Ectodermal cell (in vitro differentiated cells): ENCODE measurements at regions not wholly inside any gene's neighbourhood (a gene's known extent, or its start where the extent isn't known, plus 50 kb on each side); places are given as distances from the start of the nearest gene placed in this dataset.

Source experiments
- H3K27ac ChIP-seq: 2 replicates; pipeline ENCODE4 v1.7.0; 2013; ENCODE audit warnings: mild to moderate bottlenecking, low read depth, low read length; ENCODE audit not compliant: insufficient read depth, poor library complexity, severe bottlenecking
- H3K27me3 ChIP-seq: 2 replicates; pipeline ENCODE4 v1.7.0; 2013; ENCODE audit warnings: mild to moderate bottlenecking, low read length; ENCODE audit not compliant: insufficient read depth, control insufficient read depth, poor library complexity, severe bottlenecking
- H3K36me3 ChIP-seq: one replicate; pipeline ENCODE4 v1.7.0; 2013; ENCODE audit warnings: low read length; ENCODE audit not compliant: control insufficient read depth, insufficient read depth
- H3K4me1 ChIP-seq: one replicate; pipeline ENCODE4 v1.7.0; 2013; ENCODE audit warnings: low read length; ENCODE audit not compliant: control insufficient read depth, insufficient read depth
- H3K4me3 ChIP-seq: 2 replicates; pipeline ENCODE4 v1.7.0; 2013; ENCODE audit warnings: low read depth, low read length, control low read depth; ENCODE audit not compliant: insufficient read depth
- H3K9me3 ChIP-seq: 2 replicates; pipeline ENCODE4 v1.7.0; 2013; ENCODE audit warnings: mild to moderate bottlenecking, low read length, moderate library complexity; ENCODE audit not compliant: control insufficient read depth
- WGBS, 2 experiments: methylation state at CpG; one replicate each; pipeline ENCODE4 v1.1.7; 2013; ENCODE audit warnings: missing lambda C conversion rate in 2 of 2; 5-methylcytosine and 5-hydroxymethylcytosine counted together

GRCh38 chr4:154107337-154107736 lies 318.5 kb upstream of the SFRP2 start:
- no peaks in the 10 kb centered on the region for H3K36me3 ChIP-seq
- H3K4me3 ChIP-seq: no peak overlapping the region
- WGBS, 2 experiments: 100% methylated on average over 1 of the region's 2 CpGs; no CpG with 5 or more reads in 1 of the 2 experiments
- H3K27me3 ChIP-seq: no peaks in the 10 kb centered on the region
- H3K4me1 ChIP-seq: no peaks in the 10 kb centered on the region
- no peak overlapping the region for H3K27ac ChIP-seq
- no peaks in the 10 kb centered on the region for H3K9me3 ChIP-seq

GRCh38 chr4:154088741-154089140 lies 299.9 kb upstream of the SFRP2 start:
- Histone ChIP-seq H3K27ac (no peak overlapping the region), H3K9me3 (no peaks in the 10 kb centered on the region), H3K27me3 (no peaks in the 10 kb centered on the region), H3K4me3 (no peak overlapping the region), H3K4me1 (no peaks in the 10 kb centered on the region), H3K36me3 (no peaks in the 10 kb centered on the region)
- WGBS, 2 experiments: 78 to 84% methylated on average over 2 of the region's 2 CpGs

- H3K4me3 ChIP-seq: no peak overlapping the region
- H3K9me3 ChIP-seq: no peaks in the 10 kb centered on the region
- H3K27ac ChIP-seq: no peak overlapping the region
- no peaks in the 10 kb centered on the region for H3K4me1 ChIP-seq
- H3K36me3 ChIP-seq: no peaks in the 10 kb centered on the region
- H3K27me3 ChIP-seq: no peaks in the 10 kb centered on the region
- 49 to 69% methylated on average over 3 of the region's 3 CpGs for WGBS, 2 experiments
Observed at GRCh38 chr4:154086247-154086646, 297.4 kb upstream of the SFRP2 start.

- WGBS, 2 experiments: 88 to 100% methylated on average over 1 of the region's 1 CpG
- Histone ChIP-seq H3K4me3 (no peak overlapping the region), H3K27ac (no peak overlapping the region), H3K4me1 (no peaks in the 10 kb centered on the region), H3K36me3 (no peaks in the 10 kb centered on the region), H3K27me3 (no peaks in the 10 kb centered on the region), H3K9me3 (no peaks in the 10 kb centered on the region)
Observed at GRCh38 chr4:154084864-154085263, 296.0 kb upstream of the SFRP2 start.

DNA sequence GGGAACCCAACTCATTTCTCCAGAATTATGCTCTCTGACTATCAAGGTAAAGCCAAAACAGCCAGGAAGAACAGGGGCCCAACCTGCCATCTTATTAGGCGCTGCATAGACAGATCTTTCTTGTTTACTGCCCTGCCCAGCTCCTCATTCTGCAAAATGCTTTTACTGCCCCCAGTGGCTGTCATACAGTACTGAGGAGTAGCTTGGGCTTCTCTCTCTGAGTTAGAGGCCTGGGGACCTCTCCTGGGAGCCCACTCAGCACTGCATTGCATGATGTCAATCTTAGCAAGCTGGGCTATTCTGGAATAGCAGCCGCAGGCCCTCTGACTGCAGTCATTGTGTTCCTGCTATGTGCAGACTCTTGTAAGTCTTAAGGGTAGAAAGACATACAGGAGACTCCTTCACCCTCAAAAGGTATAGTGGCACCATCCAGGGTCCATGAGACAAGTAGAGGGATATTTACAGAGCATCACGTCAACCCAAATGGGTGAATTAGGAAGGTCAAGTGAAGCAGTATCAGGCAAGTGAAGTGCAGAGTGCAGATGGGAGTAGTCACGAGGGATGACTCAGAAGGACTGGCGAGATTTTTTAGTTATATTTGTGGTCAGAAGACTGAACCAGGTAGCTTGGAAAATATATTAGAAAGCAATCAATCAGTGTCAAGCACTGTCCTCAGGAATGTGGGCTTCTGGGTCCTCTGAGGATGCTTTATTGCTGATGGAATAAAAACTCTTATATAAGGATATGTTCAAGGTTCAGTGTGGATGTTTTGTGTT lies 294.1 kb upstream of the SFRP2 start:
- H3K36me3 ChIP-seq: no peaks in the 10 kb centered on the region
- H3K9me3 ChIP-seq: no peaks in the 10 kb centered on the region
- no peaks in the 10 kb centered on the region for H3K27me3 ChIP-seq
- H3K4me3 ChIP-seq: no peak overlapping the region
- 90 to 92% methylated on average over 5 of the region's 5 CpGs for WGBS, 2 experiments
- H3K27ac ChIP-seq: no peak overlapping the region
- no peaks in the 10 kb centered on the region for H3K4me1 ChIP-seq

DNA sequence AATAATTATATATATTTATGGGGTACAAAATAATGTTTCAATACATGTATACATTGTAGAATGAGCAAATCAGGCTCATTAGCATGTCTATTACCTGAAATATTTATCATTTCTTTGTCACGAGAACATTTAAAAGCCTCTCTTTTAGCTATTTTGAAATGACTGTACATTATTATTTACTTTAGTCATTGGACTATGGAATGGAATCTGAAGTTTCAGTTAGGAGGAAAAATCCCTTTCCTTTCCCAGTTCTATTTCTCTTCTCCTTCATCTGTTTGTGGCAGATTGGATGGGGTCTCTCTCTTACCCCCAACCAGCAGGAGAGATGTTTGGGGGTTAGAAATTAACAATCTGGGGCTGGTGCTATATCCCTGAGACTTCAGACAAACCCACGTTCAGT lies 292.5 kb upstream of the SFRP2 start:
- no peaks in the 10 kb centered on the region for H3K9me3 ChIP-seq
- no peaks in the 10 kb centered on the region for H3K4me1 ChIP-seq
- no peaks in the 10 kb centered on the region for H3K36me3 ChIP-seq
- no peak overlapping the region for H3K4me3 ChIP-seq
- no peaks in the 10 kb centered on the region for H3K27me3 ChIP-seq
- no peak overlapping the region for H3K27ac ChIP-seq
- WGBS, 2 experiments: 100% methylated on average over 1 of the region's 2 CpGs

DNA sequence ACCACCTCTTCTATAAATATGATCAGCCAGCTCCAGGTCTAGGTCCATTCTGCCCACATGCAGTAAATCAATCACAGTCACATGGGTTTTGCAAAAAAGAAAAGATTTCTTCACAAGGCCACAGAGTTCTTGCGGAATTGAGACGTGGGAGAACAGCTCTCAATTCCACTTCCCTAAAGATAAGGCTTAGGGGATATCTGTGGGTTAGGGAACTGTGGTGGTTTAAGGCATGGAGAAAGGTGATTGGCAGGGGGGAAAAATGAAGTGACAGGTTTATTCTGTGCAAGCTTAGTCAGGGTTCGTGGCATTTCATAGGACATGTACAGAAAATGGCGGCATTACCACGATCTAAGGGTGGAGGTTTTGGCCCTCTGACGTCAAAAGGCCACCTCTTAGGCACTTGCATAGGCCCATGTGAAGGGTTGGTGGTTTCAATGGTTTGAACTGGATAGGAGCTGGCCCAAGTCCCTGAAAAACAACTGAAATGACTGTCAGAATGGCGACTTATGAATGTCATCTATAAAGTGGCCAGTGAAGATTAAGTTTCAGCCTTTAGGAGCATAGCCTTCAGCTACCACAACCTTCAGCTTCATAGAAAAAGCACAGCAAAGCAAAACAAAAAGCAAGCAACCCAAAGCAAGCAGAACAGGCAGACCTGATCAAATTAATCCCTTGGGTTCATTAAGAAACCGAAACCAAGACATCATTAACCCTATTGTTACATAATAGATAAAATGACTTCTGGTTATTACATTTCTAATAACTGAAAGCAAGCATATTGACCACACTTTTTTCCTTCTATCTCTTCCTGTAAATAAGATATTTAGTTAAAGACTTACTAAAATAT lies 289.8 kb upstream of the SFRP2 start:
- no peak overlapping the region for H3K27ac ChIP-seq

GRCh38 chr4:154076921-154077320 lies 288.0 kb upstream of the SFRP2 start:
- Histone ChIP-seq H3K27ac (no peak overlapping the region), H3K9me3 (no peaks in the 10 kb centered on the region), H3K36me3 (no peaks in the 10 kb centered on the region), H3K4me3 (no peak overlapping the region), H3K4me1 (no peaks in the 10 kb centered on the region), H3K27me3 (no peaks in the 10 kb centered on the region)
- 94 to 97% methylated on average over 4 of the region's 4 CpGs for WGBS, 2 experiments

More for the DNA sequence above, 289.8 kb upstream of the SFRP2 start:
- H3K27me3 ChIP-seq: no peaks in the 10 kb centered on the region
- H3K36me3 ChIP-seq: no peaks in the 10 kb centered on the region
- no peaks in the 10 kb centered on the region for H3K9me3 ChIP-seq
- no peak overlapping the region for H3K4me3 ChIP-seq
- H3K4me1 ChIP-seq: no peaks in the 10 kb centered on the region
- WGBS, 2 experiments: 93 to 95% methylated on average over 7 to 8 of the region's 8 CpGs

- H3K4me3 ChIP-seq: no peak overlapping the region
- 91% methylated on average over 4 of the region's 4 CpGs for WGBS, 2 experiments
Observed at GRCh38 chr4:154073107-154073822, 284.4 kb upstream of the SFRP2 start.

DNA sequence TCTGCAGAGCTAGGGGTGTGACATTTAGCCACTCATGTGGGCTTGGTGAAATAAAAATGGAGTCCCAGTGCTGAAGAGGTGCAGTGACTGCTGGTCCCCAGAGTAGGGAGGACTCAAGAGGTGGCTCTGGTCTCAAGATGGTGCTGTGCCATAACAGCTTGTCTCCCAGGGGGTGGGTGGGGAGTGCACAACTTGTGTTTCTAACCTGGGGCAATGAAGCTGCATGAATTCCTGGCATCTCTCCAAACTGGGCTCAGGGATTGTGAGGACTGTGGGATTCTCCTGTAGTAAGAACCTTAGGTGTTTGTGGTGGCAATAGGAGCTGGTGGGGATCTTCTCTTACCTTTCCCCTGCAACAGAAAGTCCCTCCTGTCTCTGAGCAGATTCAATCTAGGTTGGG lies 278.9 kb upstream of the SFRP2 start:
- H3K4me1 ChIP-seq: no peaks in the 10 kb centered on the region
- no peak overlapping the region for H3K27ac ChIP-seq
- H3K4me3 ChIP-seq: no peak overlapping the region
- no peaks in the 10 kb centered on the region for H3K9me3 ChIP-seq
- no peaks in the 10 kb centered on the region for H3K36me3 ChIP-seq
- no peaks in the 10 kb centered on the region for H3K27me3 ChIP-seq

More at GRCh38 chr4:154073107-154073822, 284.4 kb upstream of the SFRP2 start:
- H3K4me1 ChIP-seq: no peaks in the 10 kb centered on the region
- no peaks in the 10 kb centered on the region for H3K36me3 ChIP-seq
- no peaks in the 10 kb centered on the region for H3K27me3 ChIP-seq
- H3K27ac ChIP-seq: no peak overlapping the region
- H3K9me3 ChIP-seq: no peaks in the 10 kb centered on the region
